Stimulated activated CD4-positive, alpha-beta T cell treated with anti-CD3 and anti-CD28 coated beads, Interleukin-2, amount 100 ng/mL, for 4 hours (primary cell): ENCODE measurements at regions not wholly inside any gene's neighbourhood (a gene's known extent, or its start where the extent isn't known, plus 50 kb on each side); places are given as distances from the start of the nearest gene placed in this dataset.
"Not testable (repeated sequence)": the region's sequence is repeated elsewhere in the genome, so short reads cannot be mapped to it uniquely, and the experiment has no call there.

Experiments
- DNase-seq: peaks from one replicate; pipeline ENCODE4 v3.0.0-alpha.2; 2020; ENCODE audit warnings: low read depth

- DNase-seq: no peak
Observed at GRCh38 chr16:58962811-58963210, 228.7 kb upstream of the GOT2 start.

GRCh38 chr16:58960484-58960883 is 226.4 kb upstream of the GOT2 start:
- DNase-seq: no peak

- no peak for DNase-seq
Observed at GRCh38 chr16:58960034-58960433, 225.9 kb upstream of the GOT2 start.

- no peak for DNase-seq
Observed at GRCh38 chr16:58958749-58959148, 224.6 kb upstream of the GOT2 start.

GRCh38 chr16:58948244-58948643 is 214.1 kb upstream of the GOT2 start:
- DNase-seq: no peak

- DNase-seq: no peak
Observed at GRCh38 chr16:58940609-58941008, 206.5 kb upstream of the GOT2 start.

- DNase-seq: no peak
Observed at GRCh38 chr16:58938811-58939210, 204.7 kb upstream of the GOT2 start.

- no peak for DNase-seq
Observed at GRCh38 chr16:58937661-58938060, 203.5 kb upstream of the GOT2 start.

GRCh38 chr16:58933186-58933585 is 199.1 kb upstream of the GOT2 start:
- no peak for DNase-seq

- no peak for DNase-seq
Observed at GRCh38 chr16:58931436-58931835, 197.3 kb upstream of the GOT2 start.

- no peak for DNase-seq
Observed at GRCh38 chr16:58923094-58923493, 189.0 kb upstream of the GOT2 start.

GRCh38 chr16:58913456-58913855 is 179.3 kb upstream of the GOT2 start:
- no peak for DNase-seq

- no peak for DNase-seq
Observed at GRCh38 chr16:58912571-58912970, 178.5 kb upstream of the GOT2 start.

- DNase-seq: no peak
Observed at GRCh38 chr16:58906981-58907715, 173.0 kb upstream of the GOT2 start.

- DNase-seq: no peak
Observed at GRCh38 chr16:58904291-58904690, 170.2 kb upstream of the GOT2 start.

GRCh38 chr16:58889516-58889915 is 155.4 kb upstream of the GOT2 start:
- no peak for DNase-seq

- no peak for DNase-seq
Observed at GRCh38 chr16:58885528-58886170, 151.5 kb upstream of the GOT2 start.

GRCh38 chr16:58884141-58884540 is 150.0 kb upstream of the GOT2 start:
- DNase-seq: no peak

GRCh38 chr16:58883131-58883530 is 149.0 kb upstream of the GOT2 start:
- no peak for DNase-seq

GRCh38 chr16:58882292-58882691 is 148.2 kb upstream of the GOT2 start:
- DNase-seq: no peak

- not testable (repeated sequence) for DNase-seq
Observed at GRCh38 chr16:58878641-58879040, 144.5 kb upstream of the GOT2 start.

GRCh38 chr16:58866935-58867334 is 132.8 kb upstream of the GOT2 start:
- no peak for DNase-seq

- no peak for DNase-seq
Observed at GRCh38 chr16:58863761-58864160, 129.6 kb upstream of the GOT2 start.

GRCh38 chr16:58863042-58863441 is 128.9 kb upstream of the GOT2 start:
- no peak for DNase-seq
